GM12878 (cell line): ENCODE measurements at regions not wholly inside any gene's neighbourhood (a gene's known extent, or its start where the extent isn't known, plus 50 kb on each side); places are given as distances from the start of the nearest gene placed in this dataset.

Experiments used
- ATAC-seq: fragments of 200-7000 bp; cut with Tn5 transposase; 3 replicates; pipeline ENCODE4 v1.9.1; 2020; ENCODE audit warnings: mild to moderate bottlenecking, moderate library complexity
- BruUV-seq: library from RNA; stranded (reverse); fragments of 400-500 nt; replicated peaks from 2 replicates; lab custom pipeline; 2021; lab: Mats Ljungman, UMichigan
- CTCF ChIA-PET: fragments of 300-600 bp; sonication (Branson Sonifier 250); formaldehyde crosslinking; extraction: SDS; loops from one replicate; lab custom pipeline; 2021; ENCODE audit warnings: inconsistent platforms; lab: Yijun Ruan, JAX
- POLR2A ChIA-PET: fragments of 350-600 bp; formaldehyde crosslinking; extraction: SDS; loops from one replicate; lab custom pipeline; 2021; ENCODE audit warnings: inconsistent platforms; lab: Charles Lee
- RAD21 ChIA-PET: fragments of 300-600 bp; sonication (Branson Sonifier 250); formaldehyde crosslinking; loops from one replicate; lab custom pipeline; 2023; ENCODE audit warnings: antibody characterized with exemption; ENCODE audit not compliant: unreplicated experiment; lab: Charles Lee
- SMC1A ChIA-PET: fragments of 300-600 bp; sonication (Branson Sonifier 250); formaldehyde crosslinking; loops from one replicate; lab custom pipeline; 2023; ENCODE audit not compliant: unreplicated experiment, uncharacterized antibody; lab: Charles Lee
- DNase-seq: peaks from one replicate; pipeline ENCODE4 v3.0.0-alpha.2; 2011; ENCODE audit warnings: low read depth, low spot score
- FAIRE-seq: peaks from 3 replicates; lab custom pipeline; 2011; peaks lifted over from hg19 to GRCh38; lab: Jason Lieb, UNC
- H2AFZ ChIP-seq: 2 replicates; pipeline ENCODE4 v1.6.0; 2011; ENCODE audit warnings: low read depth, low read length, control low read depth; ENCODE audit not compliant: control insufficient read depth
- H3K27ac ChIP-seq: 2 replicates; pipeline ENCODE4 v1.5.1; 2011; ENCODE audit warnings: control low read depth; ENCODE audit not compliant: control insufficient read depth, insufficient read depth
- H3K27me3 ChIP-seq, 2 experiments: replicated peaks in 1 of 2; 2 replicates each; pipeline versions ENCODE4 v1.6.0 to v1.6.1; 2011; ENCODE audit warnings: low read length in 1 of 2; ENCODE audit not compliant: control insufficient read depth in 2 of 2, insufficient read depth in 2 of 2
- H3K36me3 ChIP-seq, 2 experiments: 2 replicates each; pipeline ENCODE4 v1.5.1; 2011; ENCODE audit warnings: low read length in 1 of 2; ENCODE audit not compliant: control insufficient read depth in 2 of 2, insufficient read depth in 2 of 2
- H3K4me1 ChIP-seq: 2 replicates; pipeline ENCODE4 v1.6.1; 2011; ENCODE audit warnings: mild to moderate bottlenecking, low read length, moderate library complexity, mixed read lengths; ENCODE audit not compliant: control insufficient read depth, insufficient read depth
- H3K4me2 ChIP-seq: 2 replicates; pipeline ENCODE4 v1.6.0; 2011; ENCODE audit warnings: control low read depth; ENCODE audit not compliant: control insufficient read depth, insufficient read depth
- H3K4me3 ChIP-seq: fragments of 200-600 bp; sonication (generic); 2 replicates; pipeline ENCODE4 v1.5.1; 2016
- H3K79me2 ChIP-seq: 2 replicates; pipeline ENCODE4 v1.6.0; 2011; ENCODE audit warnings: low read length; ENCODE audit not compliant: control insufficient read depth, insufficient read depth
- H3K9ac ChIP-seq: 2 replicates; pipeline ENCODE4 v1.8.0; 2011; ENCODE audit warnings: low read length, control low read depth, mixed read lengths; ENCODE audit not compliant: control insufficient read depth, insufficient read depth
- H3K9me3 ChIP-seq: replicated peaks from 3 replicates; pipeline ENCODE4 v1.5.1; 2011; ENCODE audit warnings: mild to moderate bottlenecking, low read length; ENCODE audit not compliant: control insufficient read depth, insufficient read depth
- H4K20me1 ChIP-seq: 2 replicates; pipeline ENCODE4 v1.6.0; 2011; ENCODE audit not compliant: control insufficient read depth, insufficient read depth
- ATF7 ChIP-seq: fragments of 450-650 bp; IDR thresholded peaks from 2 replicates; pipeline ENCODE4 v1.6.1; 2016; ENCODE audit warnings: low read depth, mild to moderate bottlenecking
- E2F8 ChIP-seq: fragments of 450-650 bp; IDR thresholded peaks from 2 replicates; pipeline ENCODE4 v1.6.1; 2018; ENCODE audit warnings: mild to moderate bottlenecking, low read depth, moderate library complexity; ENCODE audit not compliant: partially characterized antibody
- EED ChIP-seq: sonication (generic); IDR thresholded peaks from 2 replicates; pipeline ENCODE4 v1.6.1; 2016; ENCODE audit warnings: antibody characterized with exemption, low read depth
- EZH2 ChIP-seq: IDR thresholded peaks from 2 replicates; pipeline ENCODE4 v1.6.1; 2012; ENCODE audit warnings: low read depth, mild to moderate bottlenecking, control low read depth, inconsistent platforms, low read length, borderline replicate concordance; ENCODE audit not compliant: control insufficient read depth
- MYC ChIP-seq: IDR thresholded peaks from 2 replicates; pipeline ENCODE4 v1.6.1; 2011; ENCODE audit warnings: mild to moderate bottlenecking, low read length, moderate library complexity, inconsistent platforms; ENCODE audit not compliant: insufficient read depth, insufficient replicate concordance, insufficient read length, severe bottlenecking
- NFYA ChIP-seq: IDR thresholded peaks from 2 replicates; pipeline ENCODE4 v1.6.1; 2011; ENCODE audit warnings: low read depth, mild to moderate bottlenecking, low read length, improper control_type of control experiment, borderline replicate concordance
- NFYB ChIP-seq: IDR thresholded peaks from 2 replicates; pipeline ENCODE4 v1.6.1; 2011; ENCODE audit warnings: low read depth, mild to moderate bottlenecking, low read length, improper control_type of control experiment, moderate library complexity; ENCODE audit not compliant: insufficient read depth
- POLR2AphosphoS2 ChIP-seq: IDR thresholded peaks from 2 replicates; pipeline ENCODE4 v1.6.1; 2011; ENCODE audit warnings: low read depth, mild to moderate bottlenecking, low read length, improper control_type of control experiment, moderate library complexity
- SIX5 ChIP-seq: IDR thresholded peaks from 2 replicates; pipeline ENCODE4 v1.6.1; 2011; ENCODE audit warnings: mild to moderate bottlenecking, low read depth, low read length, moderate library complexity; ENCODE audit not compliant: severe bottlenecking
- TCF12 ChIP-seq: IDR thresholded peaks from 2 replicates; pipeline ENCODE4 v1.6.1; 2011; ENCODE audit warnings: low read depth, mild to moderate bottlenecking, low read length
- WGBS: methylation state at CpG from one replicate; pipeline ENCODE4 v1.1.6; 2016; ENCODE audit warnings: low lambda C conversion rate; ENCODE audit not compliant: insufficient replicate concordance, insufficient coverage; ENCODE audit errors: missing lambda C conversion rate; 5-methylcytosine and 5-hydroxymethylcytosine counted together
- in situ Hi-C: fragments of 300-500 bp; cut with MboI; formaldehyde crosslinking; loops from 9 replicates; pipeline ENCODE4 v1.14.3; 2018; ENCODE audit warnings: mixed read lengths
- intact Hi-C: fragments of 100-400 bp; cut with micrococcal nuclease; formaldehyde crosslinking; loops from one replicate; pipeline ENCODE4 v1.14.2; 2022; ENCODE audit not compliant: unreplicated experiment
- TF ChIP-seq, protein P1 (sequence below): fragments of 450-650 bp; IDR thresholded peaks from 2 replicates; pipeline ENCODE4 v1.6.1; 2014; ENCODE audit warnings: mild to moderate bottlenecking

DNA sequence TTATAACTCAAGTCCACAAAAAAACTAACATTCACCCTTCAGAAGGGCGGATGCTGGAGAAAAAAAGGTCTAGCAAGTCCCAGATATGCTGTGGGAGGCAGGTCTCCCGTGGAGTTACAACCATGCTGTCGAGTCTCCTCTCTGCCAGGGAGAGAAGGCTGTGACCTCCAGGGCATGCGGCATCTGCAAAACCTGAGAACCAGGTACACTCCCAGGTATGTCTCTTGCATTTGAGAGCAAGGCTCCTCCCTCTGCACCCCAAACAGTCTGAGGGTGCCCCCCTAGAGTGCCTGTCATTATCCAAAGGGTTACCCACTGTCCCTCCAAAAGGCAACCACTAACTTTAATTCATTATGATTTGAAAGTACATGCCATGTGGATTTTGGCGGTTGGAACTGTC lies 134.0 kb downstream of the IRX2 start:
- Histone ChIP-seq H2AFZ (no peak overlapping the region), H3K79me2 (no peaks in the 10 kb centered on the region), H3K4me3 (no peak overlapping the region), H3K9ac (no peak overlapping the region), H3K9me3 (no peaks in the 10 kb centered on the region; the same call in 2 of the 3 replicates), H3K36me3 (no peaks in the 10 kb centered on the region), H3K27ac (no peak overlapping the region), H3K4me1 (no peaks in the 10 kb centered on the region), H4K20me1 (no peaks in the 10 kb centered on the region), H3K27me3 (no peaks in the 10 kb centered on the region), H3K4me2 (no peak overlapping the region)
- BruUV-seq = no TSS peak
- ATAC-seq = no peak
- ChIA-PET CTCF (no interaction called here), POLR2A (no interaction called here), SMC1A (no interaction called here), RAD21 (no interaction called here)
- WGBS = 25% methylated on average over 5 of the region's 5 CpGs
- in situ Hi-C loops (no loop called here), intact Hi-C loops (no loop called here)
- DNase-seq = no peak
- TF ChIP-seq EED = no peak
- no peak for TF ChIP-seq TCF12
- no peak for TF ChIP-seq NFYB
- TF ChIP-seq E2F8 = no peak
- TF ChIP-seq SIX5 = no peak
- TF ChIP-seq, protein P1, sequence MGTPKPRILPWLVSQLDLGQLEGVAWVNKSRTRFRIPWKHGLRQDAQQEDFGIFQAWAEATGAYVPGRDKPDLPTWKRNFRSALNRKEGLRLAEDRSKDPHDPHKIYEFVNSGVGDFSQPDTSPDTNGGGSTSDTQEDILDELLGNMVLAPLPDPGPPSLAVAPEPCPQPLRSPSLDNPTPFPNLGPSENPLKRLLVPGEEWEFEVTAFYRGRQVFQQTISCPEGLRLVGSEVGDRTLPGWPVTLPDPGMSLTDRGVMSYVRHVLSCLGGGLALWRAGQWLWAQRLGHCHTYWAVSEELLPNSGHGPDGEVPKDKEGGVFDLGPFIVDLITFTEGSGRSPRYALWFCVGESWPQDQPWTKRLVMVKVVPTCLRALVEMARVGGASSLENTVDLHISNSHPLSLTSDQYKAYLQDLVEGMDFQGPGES = no peak
- no peak for TF ChIP-seq EZH2
- no peak for TF ChIP-seq NFYA
- no peak for TF ChIP-seq POLR2AphosphoS2
- TF ChIP-seq MYC = no peak
- TF ChIP-seq ATF7 = no peak
- no peak for FAIRE-seq
